GM18907 (cell line): ENCODE measurements at regions not wholly inside any gene's neighbourhood (a gene's known extent, or its start where the extent isn't known, plus 50 kb on each side); places are given as distances from the start of the nearest gene placed in this dataset.
A peak's percentile ranks its signal among the peaks of the same experiment; 100 is the strongest.

ENCODE experiments used
- ATAC-seq: cut with Tn5 transposase; IDR thresholded peaks from one replicate; pipeline ENCODE4 v1.9.1; 2021; ENCODE audit warnings: mild to moderate bottlenecking, moderate library complexity; ENCODE audit not compliant: unreplicated experiment

DNA sequence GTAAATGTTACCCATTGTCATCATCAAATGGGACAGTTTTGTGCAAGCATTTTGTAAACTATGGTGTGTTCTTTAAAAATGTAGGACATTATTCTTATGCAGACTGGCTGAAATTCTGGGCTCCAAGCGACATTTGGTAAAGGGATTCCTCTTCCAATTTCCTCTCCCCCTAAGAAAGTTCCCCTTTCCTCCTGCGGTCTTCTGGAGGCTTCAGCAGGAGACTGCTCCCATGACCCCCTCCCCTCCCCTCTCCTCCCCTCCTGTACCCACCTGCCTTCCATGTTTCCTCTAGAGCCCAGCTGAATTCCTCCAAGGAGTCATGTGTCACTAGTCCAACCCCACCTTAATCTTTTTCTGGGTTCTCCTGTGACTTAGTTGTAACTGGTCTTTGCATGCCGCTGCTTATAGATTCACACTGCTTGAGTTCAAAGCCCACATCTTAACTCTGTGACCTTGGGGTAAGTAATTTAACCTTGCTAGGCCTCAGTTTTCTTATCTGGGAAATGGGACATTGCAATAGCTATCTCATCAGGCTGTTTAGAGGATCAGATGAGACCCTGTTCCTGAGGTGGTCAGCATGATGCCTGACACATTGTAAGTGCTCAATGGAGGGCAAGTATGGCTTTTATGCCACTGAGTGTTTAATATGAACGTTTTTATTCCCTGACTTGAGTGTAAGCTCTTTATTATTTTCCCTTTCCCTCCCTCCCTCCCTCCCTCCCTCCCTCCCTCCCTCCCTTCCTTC lies 69.9 kb upstream of the WDR26 start:
- no peak for ATAC-seq

DNA sequence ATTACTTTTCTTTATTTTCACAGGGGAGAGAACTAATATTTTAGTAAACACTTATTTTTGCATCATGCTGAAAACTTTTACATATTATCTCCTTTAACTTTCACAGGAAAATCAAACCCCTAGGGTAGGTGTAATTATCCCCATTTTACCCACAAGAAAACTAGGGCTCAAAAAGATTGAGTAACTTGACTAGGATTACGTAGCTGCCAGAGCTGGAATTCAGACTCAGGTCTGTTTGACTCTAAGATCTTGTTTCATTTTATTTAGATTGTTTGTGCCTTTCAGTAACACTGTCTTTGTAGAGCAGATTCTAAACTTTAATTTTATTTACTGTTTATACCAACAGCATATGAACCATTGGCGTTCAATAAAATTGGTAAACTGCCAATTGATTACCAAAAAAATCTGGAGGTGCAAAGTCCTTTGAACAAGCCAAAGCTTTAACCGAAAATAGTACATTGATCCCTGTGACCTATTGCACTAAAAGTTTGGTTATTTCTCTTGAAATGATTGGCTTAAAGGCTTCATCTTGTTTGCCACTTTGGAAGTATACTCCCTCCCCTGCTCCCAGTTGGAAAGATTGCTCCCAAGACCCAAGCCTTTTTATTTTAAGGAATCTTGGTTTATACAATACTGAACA lies 71.0 kb upstream of the WDR26 start:
- ATAC-seq = no peak

DNA sequence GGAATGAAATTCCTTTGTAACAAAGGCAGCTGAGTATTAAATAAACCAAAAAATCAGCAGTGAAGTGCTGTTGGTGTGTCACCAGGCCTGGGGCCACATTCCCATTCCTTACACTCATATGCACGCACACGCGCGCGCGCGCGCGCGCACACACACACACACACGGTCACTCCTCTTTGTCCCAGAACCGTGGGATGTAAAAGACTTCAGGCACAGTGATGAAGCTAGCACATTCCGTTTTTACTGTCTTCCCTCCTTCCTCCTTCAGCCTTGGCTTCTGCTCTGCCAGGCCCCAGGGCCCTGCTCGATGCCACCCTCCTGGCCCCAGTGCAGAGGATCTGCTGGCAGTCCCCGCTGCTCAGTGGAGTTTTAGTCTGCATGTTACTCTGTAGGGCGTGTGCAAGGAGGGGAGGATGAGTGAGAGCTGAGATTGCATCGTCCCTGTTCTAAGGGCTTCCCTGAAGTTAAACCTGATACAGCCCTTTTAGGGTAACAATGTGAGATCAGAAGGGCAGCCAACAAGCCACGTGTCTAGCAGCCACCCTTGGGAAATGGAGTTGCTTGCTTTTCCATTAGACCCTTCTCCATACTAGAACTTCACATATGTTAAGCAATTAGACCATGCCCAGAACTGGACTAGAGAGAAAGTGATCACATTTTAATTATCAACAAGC lies 71.7 kb upstream of the WDR26 start:
- ATAC-seq = no peak

DNA sequence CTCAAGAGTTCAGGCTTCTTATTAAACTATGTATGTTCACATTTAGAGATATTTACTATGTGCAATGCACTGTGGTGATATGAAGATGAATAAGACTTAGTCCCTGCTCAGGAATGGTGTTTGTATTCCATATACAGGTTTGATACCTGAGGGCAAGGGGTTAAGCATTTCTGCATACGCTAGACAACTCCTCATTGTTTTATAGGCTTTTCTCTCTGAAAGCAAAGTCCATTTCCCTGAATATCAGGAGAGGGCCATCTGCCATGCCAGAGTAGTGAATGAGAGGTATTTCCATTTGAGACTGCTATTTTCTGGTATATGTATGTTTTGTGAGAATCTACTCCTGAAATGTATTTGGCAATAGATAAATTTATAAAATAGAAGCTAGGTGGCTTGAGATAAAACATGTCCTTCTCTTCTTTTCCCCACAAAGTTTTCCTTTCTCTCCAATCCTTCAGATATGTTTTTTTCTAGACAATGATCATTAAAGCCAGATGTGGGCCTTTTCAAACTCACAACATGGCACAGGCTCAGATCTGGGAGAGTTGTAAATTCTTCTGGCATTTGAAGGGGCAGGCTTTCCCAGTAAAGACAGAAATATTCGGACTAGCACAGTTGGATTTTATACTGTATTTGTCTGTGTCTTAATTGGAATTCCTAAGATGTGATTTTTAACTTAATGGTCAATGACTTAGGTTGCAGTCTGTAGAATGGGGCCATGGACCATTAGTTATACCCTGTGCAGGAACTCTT lies 73.3 kb upstream of the WDR26 start:
- no peak for ATAC-seq

DNA sequence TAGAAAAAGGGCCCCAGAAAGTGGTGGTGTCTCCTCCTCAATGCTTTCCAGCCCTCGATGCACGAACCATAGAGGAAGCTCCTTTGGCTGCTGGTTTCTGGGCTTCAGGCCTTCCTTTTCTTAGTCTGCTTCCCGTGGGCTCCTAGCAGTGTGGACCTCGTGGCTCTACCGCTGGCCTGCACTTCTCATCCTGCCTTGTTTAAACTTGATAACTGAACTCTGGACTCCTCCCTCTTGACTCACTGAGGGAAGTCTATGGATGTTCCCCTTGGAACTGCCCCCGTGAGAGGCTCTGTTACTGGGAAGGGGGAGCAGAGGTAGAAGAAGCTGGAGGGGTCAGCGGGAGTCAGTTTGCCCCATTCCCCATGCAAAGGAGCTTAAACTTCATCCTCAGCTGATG lies 75.3 kb upstream of the WDR26 start:
- no peak for ATAC-seq

DNA sequence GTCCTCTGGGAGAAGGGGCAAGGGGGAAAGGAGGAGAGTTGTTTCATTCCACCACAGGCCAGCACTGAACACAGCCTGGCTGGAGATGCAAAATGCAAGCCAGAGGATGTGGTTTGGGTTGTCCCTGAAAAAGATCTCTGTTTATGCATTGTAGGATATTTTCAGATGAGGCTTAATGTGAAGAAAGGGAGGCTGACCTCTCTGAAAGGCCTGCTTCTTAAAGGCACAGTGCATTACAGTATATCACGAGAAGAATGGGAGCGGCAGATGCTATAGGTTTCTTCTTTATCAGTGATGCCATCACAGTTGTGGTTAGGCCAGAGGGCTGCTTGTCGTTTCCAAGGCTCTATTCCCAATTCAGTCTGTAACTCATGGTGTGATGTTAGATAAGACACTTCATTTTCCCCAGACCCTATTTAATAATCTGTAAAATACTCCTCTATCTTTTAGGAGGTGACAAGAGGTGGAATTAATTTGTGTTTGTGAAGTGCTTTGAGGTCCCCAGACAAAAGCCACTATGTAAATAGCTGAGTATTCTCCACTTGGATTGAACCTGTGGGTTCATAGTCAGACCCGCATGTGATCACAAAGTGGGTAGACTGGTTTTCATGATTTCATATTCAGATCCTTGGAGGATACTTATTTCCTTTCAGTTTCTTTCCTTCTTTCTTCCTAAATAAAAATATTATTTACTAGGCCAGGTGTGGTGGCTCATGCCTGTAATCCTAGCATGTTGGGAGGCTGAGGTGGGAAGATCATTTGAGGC lies 76.5 kb upstream of the WDR26 start:
- ATAC-seq = no peak

DNA sequence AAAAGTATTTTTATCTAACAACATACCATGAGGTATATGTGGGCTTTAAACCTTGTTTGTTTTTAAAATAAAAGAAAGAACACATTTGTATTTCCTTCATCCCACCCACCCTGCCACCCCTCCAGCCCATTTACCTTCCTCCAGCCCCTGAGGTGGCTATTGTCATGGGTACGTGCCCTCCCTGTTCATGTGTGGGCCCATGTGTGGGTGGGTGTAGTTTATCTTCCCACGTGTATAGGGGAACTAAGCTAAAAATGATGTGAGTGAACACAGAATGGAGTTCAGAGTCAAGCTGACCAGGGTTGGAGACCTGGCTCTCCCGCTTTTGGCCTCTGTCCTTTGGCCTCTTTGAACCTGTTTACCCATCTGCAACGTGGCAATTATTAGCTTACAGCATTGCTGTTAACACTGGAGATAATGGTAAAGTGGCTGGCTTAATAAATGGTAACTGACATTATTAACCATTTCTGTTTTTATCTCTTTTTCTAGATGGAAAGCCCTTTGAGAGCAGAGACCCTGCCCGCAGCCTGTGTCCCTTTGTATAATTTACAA lies 78.1 kb upstream of the WDR26 start:
- no peak for ATAC-seq

DNA sequence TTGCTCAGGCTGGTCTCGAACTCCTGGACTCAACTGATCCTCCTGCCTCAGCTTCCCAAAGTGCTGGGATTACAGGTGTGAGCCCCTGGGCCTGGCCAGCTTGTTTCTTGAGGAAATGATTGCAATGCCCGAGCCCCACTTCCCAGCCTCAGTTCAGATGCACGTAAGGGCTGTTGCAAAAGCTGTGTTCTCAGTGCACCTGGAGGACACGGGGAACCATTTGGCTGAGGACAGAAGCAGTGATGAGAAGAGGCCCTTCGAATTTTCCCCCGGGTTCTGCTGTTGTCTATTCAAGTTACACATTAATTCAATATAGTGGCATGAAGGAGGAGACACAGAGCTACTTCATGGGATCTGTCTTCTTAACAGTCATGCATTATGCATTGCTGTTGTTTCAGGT lies 78.8 kb upstream of the WDR26 start:
- ATAC-seq = no peak

DNA sequence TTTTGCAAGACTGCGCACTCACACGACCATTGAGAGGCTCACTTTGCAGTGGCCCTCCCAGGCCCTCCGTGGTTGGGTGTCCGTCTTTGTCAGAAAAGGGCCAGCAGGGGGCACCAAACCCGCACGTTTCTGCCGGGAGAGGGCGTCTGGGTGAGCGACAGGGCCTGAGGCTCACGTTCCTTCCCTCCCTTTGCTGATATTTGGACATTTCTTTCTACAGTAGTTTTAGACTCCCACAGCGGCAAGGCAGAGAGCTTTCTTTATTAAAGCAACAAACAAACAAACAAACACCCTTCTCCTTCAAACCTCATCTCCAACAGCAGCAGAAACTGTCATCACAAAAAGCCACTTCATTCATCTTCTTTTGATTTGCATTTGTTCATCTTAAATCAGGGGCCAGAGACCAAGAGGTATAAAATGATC lies 79.2 kb upstream of the WDR26 start:
- ATAC-seq = peak; percentile 92

DNA sequence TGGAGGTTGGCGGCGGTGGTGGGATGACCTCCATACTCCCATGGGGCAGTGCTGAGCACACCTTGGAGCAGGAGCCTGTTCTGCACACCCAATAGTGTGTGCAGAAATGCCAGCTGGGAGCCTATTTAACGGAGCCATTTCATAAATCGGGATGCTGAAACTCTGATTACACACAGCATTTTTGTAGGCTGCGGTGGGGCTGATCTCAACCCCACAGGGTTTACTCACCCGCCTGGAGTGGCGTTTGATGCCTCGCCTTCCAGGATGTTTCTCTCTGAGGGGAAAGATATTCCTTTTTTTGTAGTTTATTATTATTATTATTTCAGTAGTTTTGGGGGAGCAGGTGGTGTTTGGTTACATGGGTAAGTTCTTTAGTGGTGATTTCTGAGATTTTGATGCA lies 82.6 kb upstream of the WDR26 start:
- ATAC-seq = no peak

DNA sequence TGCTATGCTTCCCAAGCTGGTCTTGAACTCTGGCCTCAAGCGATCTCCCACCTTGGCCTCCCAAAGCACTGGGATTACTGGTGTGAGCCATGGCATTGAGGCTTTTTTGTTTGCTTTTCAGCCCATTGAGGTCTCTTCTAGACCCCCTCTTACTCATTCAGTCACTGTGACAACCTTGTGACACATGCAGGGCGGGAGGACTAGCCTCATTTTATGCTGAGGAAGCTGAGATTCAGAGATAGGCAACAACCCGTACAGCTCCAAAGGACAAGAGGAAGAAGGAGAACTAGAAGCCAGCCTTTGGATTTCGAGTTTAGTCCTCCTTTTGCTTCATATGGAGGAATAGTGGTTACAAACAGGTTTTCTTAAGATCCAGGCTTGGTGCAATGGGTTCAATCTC lies 83.9 kb upstream of the WDR26 start:
- ATAC-seq = no peak

DNA sequence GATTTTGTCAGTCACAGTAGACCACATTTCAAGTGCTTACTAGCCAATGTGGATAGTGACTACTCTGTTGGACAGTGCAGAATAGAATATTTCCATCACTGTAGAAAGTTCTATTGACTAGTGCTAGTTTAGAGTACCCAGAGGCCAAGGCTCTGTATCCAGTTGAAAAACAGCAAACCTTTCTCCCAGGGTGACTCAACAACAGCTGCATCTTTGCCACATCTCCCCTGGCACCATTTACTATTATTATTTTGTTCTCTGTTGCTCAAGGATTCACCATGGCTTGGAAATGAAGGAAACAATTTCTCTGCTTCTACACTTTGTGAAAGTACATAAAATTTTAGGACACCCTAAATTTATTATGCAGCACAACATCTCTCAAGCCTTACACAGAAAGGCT lies 85.3 kb upstream of the WDR26 start:
- no peak for ATAC-seq

DNA sequence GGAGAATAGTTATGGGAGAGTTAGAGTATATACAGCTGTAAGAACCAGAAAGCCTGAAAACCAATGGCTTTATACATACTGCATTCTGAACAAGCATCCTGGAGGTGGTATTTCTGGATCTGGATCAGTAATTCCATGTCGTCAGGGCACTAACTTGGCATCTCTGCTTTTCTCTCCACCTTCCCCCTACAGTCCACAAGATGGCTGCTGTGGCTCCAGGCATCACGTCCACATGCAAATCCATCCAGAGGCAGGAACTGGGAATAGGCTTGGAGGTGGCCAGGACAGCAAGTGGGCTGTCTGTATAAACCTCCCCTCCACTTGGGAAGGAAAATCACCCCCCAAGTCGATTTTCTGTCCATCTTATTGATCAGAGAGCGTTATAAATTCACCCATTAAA lies 86.2 kb upstream of the WDR26 start:
- ATAC-seq = no peak

DNA sequence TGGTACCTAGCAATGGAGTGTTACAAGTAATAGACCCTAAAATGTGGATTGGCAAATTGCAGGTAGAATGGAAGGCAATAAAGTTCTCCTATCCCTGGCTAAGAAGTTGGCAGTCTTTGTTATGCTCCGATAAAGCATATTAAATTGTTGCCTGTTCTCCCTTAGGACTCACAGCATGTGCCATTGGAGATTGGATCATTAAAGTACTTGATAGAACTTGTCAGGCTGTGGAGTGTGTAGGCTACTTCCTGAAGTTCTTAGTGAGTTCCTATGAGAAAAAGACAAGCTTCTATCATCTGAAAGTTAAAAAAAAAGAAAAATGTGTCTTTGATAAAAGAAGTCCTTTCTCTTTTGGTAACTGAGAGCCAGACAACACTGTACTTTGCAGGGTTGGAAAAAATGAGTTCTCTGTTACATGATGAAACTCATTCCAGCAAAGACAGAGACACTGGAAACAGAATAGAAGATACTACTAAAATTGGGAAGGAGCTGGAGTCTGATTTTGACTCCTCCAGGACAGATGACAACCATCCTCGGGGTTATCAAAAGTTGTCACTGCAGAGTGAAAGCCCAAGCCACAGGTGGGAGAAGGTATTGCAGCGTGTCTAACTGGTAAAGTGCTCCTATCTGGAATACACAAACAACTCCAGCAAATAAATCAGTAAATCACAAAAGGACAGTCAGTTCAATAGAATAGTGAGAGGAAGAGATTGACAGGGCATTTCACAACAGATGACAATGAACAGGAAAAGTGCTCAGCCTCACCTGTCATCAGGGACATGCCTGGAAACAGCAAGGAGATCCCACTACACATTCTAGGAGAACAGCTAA lies 87.5 kb upstream of the WDR26 start:
- no peak for ATAC-seq

DNA sequence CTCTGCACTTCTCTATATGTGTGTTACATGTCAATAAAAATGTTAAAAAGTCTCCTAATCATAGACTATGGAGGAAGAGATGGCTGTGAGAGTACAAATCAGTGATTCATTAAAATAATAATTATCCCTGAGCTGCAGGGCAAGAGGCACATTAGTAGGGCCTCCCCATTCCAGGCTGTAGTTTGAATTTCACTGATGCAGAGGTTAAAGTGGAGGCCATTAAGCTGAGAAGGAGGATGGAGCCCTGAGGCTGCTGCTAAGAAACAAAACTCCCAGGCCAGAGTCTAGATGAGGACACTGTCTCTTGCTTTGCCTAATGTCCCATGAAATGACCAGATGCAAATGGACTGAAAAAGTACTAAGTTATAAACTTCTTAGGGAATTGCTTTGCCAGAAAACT lies 89.1 kb upstream of the WDR26 start:
- no peak for ATAC-seq

DNA sequence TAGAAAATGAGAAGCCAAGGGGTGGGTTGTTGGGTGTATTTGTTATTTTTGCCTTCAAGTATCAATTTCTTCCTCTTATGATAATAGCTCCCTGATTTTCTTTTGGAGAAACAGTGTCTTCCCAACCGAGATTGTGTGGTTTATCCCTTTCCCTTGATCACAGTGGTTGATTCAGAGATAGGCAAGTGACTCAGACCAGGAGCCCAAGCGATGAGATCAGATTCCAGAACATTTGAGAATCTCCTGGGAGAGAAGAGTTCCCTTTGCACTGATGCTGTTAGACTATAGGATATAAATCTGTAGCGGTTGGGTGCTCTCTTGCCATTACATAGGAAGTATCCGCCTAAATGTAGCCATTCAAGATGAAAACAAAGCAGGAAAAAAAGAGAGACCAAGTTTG lies 90.1 kb upstream of the WDR26 start:
- ATAC-seq = no peak

DNA sequence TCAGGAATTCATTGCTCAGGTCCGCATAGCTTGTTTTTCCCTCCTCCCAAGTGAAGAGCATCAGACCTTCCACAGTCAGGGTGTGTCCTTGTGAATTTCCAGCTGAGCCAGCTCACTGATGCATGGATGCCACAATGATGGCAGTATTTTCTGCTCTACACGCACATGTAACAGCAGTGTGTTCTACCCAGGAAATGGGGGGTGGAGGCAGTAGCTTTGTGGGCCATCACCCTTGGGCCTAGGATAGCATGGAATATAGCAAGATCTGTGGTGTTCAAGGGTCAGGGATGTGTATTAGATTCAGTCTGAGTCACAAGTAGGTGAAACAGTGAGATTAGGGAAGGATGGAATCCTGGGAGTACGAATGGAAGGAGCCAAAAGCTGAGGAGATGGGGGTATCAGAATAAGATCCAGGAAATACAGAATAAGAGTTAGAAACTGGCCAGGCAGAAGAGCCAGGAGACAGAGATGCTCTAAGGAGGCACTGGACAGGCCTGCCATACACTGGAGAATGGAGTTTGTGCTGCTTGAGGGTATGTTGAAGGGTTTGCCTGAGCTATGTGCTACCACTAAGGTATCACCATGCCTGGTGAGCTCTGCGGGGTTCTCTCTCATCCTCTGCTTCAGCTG lies 90.6 kb upstream of the CNIH3 start:
- ATAC-seq = no peak

DNA sequence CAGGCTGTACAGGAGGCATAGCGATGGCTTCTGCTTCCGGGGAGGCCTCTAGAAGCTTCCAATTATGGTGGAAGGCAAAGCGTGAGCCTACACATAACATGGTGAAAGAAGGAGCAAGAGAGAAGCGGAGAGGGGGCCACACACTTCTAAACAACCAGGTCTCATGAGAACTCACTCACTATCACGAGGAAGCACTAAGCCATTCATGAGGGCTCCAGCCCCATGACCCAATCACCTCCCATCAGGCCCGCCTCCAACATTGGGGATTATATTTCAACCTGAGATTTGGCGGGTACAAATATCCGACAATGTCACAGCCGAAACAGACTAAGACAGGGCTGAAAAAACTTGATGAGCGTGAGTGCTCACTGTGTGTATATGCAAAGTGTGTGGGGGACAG lies 89.3 kb upstream of the CNIH3 start:
- ATAC-seq = no peak

DNA sequence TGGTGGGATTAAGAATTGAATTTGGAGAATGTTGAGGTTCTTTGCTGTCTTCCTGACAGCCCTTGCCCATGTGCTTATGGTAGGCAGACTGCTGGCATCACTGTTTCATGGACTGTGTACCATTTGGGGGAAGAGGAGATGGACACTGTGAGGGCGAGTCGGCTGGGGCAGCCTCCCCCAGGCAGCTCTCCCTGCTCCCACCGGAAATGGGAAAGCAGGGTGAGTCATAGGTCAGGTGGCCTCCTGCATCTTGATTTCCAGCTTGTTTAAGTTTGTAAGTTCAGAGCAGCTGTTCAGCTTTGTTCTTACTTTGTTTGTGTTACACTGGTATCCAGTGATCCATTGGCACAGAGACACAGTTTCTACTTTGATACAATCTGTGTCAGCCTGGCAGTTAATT lies 87.2 kb upstream of the CNIH3 start:
- ATAC-seq = no peak
